T-helper 2 cell (primary cell): ENCODE measurements at regions not wholly inside any gene's neighbourhood (a gene's known extent, or its start where the extent isn't known, plus 50 kb on each side); places are given as distances from the start of the nearest gene placed in this dataset.
"Not testable (repeated sequence)": the region's sequence is repeated elsewhere in the genome, so short reads cannot be mapped to it uniquely, and the experiment has no call there.

ENCODE experiments used
- DNase-seq, 5 experiments: peaks; one replicate each; pipeline versions ENCODE4 v3.0.0 to v3.0.0-alpha.2; 2012 to 2022

DNA sequence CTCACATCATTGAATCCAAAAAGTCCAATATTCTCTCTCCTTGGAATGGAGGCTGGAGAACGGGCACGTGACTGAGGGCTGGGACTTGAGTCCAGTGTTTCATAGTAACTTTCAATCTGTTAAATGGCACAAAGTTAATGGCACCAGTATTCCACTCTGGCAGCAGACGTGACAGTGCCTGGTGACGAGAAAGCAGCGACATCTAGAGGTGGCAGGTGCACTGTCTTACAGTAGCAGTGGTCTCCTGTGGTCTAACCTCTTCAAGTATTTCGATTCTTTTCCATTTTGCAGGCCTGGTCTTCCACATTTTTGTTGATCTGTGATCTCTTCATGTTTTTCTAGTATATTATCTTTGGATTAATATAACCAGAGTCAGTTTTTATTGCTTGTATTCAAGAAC is 107.1 kb downstream of the OXSM start:
- peak in 1 of 5 experiments; percentile 10 for DNase-seq

DNA sequence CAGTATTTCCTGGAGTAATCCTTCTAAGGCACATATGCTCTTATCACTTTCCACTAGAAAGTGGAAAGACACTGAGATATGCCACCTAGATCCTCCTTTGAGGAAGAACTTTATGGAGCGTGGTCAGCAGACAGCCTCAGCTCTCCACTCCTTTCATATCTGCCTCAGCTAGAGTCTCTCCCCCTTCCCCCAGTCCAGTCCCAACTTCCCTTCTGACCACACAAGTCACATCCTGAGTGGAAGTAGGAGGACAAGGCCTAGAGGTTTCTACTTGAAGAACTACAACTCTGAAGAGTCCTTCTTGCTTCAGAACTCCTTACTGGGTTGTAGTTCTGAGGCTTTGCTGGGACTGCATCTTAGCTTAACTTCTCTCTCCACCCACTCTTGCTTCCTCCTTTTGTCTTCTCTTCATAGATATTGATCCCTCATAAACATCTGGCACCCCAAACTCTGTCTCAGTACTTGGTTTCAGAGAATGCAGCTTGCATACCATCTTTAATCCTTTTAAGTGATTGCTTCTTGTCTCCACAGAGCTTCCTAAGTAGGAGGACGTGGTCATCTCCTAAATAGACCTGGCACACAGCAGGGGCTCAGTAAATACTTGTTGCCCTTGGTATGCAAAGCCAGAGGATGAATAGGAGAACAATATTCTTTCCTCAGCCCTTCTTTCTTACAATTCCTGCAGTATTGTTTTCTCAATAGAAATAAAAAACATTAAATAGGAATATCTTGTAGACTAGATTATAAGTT is 109.6 kb downstream of the OXSM start:
- DNase-seq: no peak

DNA sequence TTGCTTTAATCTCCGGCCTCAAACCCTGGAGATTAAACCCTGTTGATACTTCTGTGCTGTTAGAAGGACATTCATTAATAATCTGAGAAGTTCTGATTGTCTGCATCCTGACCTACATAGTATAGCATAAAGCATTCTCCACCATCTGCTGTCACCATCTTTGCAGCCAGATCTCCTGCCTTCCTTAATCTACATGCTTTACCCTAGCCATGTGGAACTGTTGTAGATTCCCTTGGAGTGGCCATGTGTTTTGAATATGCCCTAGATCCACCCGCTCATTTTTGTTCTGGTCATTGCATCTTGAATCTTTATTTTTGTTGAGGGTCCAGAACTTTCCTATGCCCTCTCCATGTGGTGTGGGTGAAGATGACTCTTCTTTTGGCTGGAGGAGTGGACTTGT is 110.3 kb downstream of the OXSM start:
- no peak for DNase-seq

DNA sequence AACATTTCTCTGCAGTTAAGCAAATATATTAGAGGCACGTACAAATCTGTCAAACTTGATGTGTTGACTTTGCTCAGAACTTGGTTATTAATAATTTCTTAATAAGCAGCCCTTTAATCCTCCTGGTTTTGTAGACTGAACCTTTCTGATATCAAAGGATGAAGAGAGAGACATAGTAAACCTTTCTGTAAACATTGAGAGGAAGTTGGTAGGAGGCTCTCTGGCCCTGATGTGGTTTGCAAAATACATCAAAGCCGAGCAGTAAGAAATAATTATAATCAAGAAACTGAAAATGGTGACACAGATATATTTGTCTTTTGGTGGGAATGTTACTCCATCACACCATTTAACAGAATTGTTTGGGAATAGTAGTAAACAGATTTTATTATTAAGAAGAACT is 111.9 kb downstream of the OXSM start:
- peak in 1 of 5 experiments; percentile 12 for DNase-seq

DNA sequence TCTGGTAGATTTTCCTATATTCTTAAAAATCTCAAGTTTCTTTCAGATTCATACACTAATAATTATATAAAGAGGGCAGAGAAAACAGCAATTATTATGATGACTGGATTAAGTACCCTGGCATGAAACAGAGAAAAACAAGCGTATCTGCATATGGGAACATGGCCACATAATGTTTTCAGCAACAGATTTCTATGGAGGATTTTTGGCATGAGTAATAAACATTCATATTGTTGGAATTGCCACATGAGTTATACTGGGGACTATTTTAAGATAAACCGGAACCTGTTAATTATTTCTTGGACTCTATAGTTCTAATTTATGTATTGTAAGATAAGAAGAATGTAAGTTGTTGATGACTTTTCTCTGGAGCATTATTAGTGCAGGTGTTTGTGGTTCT is 112.7 kb downstream of the OXSM start:
- DNase-seq: no peak

DNA sequence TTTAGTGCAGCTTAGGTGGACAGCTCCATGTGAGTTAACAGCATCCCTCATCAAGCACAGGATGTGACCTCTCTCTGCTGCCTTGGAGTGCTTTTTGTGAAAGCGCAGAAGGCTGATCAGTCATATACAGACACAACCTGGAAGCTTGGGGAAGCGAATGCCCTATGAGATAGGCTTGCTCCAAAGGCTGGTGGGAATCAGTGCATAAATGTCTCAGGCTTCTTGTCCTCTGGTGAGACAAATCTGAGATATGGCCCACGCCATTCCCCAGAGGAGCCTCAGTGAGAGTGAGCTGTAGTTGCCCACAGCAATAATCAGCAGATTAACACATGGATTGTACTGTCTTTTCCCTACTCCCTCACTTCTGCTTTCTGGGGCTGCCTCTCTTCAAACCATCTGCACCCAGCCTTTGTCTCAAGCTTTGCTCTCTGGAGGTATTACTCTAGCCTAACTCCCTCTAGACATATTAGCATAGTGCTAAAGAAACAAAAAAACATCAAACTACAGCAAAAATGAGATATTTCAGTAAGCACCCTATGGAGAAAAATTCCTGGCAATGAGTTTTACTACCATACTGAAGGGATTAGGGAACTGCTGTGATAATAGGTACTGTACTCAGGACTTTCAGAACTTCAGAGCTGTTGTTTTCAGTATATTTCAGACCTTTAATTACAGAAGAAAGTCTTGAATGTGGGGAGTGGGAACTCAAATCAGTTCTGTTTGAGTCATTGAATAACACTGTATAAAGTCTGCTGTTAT is 113.7 kb downstream of the OXSM start:
- no peak for DNase-seq

DNA sequence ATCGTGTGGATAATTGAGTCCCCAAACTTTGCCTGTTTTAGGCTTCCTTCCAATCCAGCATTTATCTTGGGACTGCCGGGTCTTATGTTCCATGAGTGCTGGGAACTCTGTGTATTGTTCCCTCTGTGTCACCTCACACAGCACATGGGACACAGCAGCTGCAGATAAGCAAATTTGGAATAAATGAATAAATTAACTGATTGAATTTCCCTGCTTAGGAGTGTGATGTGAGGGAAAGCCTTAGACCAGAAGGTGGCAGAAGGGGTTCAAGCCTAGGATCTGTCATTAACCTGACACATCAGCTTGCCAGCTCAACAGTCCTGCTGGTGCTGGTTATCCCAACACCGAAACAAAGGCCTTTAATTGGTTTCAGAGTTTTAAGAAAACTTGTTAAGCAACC is 114.3 kb downstream of the OXSM start:
- DNase-seq: peak in 1 of 5 experiments; percentile 11

DNA sequence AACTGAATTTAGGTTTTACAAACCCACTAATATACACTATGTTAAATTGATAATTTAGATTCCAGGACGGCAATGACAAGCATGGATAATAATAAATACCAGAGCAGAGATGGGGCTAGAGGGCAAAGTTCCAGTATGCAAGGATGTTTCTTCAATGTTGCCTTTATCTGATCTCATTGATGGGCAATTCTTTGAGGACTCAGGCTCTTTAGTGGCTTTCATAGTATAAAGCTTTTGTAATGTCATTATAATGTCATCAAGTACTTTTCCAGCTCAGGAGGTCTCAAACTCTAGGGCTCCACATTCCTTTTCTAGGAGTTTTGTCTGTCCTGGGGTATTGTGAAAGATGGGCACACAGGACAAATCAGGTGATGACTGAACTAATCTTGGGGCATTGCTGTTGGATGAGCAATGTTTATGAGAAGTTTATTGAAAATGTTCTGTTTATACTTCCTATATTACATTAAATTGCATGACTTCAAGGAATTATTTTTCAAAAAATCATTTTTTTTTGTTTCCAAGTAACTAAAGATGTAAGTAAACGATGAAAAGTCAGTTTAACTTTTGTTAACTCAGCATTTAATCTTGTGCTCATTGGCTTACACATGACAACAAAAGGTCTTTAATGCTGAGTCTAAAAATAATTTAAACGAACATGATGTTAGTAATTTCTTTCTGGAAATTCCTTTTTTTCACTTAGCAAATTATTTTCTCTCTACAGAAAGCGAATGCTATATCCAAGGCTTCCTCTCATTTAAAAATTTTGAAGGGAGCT is 116.4 kb downstream of the OXSM start:
- DNase-seq: no peak

DNA sequence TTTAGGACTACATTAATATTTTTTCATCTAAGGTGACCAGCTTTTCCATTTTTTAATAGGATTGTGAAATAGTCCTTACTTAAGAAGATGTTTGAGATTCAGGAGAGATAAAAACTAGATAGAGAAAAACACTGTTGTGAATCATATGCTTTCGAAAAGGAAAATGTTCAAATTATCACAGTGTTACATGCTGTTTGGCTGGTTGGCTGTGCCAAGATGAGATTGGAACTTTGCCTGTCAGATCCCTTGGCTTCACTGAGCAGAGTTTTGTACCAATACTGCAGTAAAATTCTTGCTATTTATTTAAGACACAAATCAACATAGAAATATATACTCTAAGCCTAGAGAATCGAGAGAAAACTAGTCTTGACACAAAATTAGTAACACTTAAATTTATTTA is 117.2 kb downstream of the OXSM start:
- no peak for DNase-seq

DNA sequence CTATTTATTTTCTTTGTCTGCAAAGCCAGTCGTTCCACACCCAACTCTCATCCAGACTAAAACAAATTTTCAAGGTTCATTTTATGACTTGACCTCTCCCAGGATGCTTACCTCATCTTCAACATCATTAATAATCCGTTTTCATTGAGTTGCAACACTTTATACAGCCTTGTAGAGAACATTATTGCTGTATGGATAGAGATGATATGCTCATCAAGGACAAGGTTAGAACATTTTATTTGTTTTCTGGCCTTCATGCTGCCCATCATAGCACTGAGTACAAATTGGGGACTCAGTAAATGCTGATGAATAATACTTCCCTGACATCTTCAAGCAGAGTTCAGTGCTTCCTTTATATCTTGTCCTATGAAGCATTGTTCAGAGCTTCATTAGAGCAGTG is 120.2 kb downstream of the OXSM start:
- no peak for DNase-seq

DNA sequence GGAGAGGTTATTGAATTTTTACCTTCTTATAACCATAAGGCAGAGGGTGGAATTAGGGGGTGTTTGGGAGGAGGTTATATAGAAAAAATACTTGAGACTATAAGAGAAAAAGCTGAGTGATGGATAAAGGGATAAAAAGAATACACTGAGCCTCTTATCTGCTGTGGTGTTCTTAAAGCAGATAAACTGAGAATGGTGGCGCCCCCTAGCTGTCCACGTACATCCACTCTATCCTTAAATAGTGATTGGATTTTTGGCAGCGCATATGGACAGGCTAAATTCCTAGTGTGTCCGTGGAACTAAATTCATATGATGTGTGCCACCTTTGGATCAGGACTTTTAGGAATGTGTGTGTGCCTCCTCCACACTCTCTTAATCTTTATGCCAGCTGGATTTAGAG is 121.1 kb downstream of the OXSM start:
- DNase-seq: peak in 2 of 5 experiments; percentile 11 to 63

DNA sequence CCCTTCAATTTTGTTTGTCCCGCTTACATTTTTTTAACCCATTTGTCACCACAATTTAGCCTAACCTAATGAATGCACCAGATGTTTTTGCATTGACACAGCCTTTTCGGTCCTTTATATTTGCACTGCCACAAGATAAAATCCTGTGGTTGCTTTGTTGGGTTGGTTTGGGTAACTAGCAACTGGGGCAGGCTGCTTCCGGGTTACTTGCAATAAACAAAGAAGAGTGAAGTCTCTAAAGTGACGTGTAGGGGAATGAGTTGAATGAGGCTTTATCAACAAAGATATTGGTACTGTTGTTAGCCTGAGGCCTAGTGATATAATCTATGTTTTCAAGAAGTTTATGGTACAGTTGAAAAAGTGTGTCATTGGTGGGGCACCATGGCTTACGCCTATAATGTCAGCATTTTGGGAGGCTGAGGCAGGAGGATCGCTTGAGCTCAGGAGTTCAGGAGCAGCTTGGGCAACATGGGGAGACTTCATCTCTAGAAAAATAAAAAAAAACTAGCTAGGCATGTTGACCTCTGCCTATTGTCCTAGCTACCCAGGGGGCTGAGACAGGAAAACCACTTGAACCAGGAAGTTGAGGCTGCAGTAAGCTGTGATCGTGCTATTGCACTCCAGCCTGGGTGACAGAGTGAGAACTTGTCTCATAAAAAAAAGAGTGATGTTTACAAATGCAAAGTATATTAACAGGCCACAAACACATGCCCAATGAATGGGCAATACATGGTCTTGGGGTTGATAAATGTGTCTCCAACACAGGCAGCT is 121.8 kb downstream of the OXSM start:
- DNase-seq: peak in 3 of 5 experiments; percentile 7 to 93 (median 42)

DNA sequence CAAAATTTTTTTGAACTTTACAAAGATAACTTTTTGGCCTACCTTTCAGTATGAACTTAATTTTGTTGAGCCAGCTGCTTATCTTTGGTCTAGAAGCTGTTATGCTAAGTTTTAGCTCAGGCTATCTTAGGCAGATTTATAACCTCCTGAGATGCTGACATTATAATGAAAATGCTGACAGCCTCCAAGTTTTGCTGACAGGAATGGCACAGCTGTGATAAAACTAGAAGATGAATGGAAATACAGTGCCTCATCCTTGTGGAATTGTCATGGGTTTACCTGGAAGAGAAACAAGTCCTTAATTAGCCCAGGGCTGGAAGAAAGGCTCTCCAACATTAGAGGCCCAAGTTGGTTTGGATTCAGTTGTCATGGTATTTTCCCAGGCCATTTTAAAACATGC is 123.3 kb downstream of the OXSM start:
- no peak for DNase-seq

DNA sequence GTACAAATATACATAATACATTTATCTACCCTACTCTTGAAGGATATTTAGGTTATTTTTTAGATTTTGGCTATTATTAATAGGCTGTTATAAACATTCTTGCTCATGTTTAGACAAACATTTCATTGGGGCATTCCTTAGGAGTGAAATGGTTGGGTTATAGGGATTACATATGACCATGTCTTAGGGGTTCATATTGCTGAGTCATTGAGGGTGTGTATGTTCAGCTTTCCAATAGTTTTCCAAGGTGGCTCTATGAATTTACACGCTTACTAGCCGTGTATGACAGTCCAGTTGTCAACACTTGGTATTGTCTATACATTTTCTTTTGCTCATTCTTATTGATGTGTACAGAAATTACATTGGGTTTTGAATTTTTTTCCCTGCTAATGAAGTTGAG is 125.8 kb downstream of the OXSM start:
- no peak for DNase-seq

DNA sequence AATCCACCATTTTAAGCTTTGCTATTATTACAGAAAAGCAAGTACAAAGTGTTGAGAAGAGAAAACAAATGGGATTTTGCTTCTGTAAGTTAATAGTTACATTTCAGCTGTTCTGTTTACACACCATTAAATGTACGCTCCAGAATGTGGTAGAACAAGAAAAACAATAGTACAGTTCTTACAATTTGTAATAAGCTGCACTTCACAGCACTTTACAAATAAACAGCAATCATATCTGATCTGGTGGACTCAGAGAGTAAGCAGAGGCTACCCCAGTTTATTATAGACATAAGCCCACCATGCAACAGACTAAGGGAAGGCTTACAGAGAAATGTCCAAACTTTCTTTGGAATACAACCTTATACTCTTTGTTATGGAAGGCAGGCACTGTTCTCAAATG is 126.4 kb downstream of the OXSM start:
- DNase-seq: no peak

DNA sequence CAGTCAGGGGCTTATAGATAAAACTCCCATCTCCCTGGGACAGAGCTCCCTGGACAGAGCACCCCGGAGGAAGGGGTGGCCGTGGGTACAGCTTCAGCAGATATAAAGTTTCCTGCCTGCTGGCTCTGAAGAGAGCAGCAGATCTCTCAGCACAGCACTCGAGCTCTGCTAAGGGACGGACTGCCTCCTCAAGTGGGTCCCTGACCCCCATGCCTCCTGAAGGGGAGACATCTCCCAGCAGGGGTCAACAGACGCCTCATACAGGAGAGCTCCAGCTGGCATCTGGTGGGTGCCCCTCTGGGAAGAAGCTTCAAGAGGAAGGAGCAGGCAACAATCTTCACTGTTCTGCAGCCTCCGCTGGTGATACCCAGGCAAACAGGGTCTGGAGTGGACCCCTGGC is 142.1 kb downstream of the OXSM start:
- DNase-seq: not testable (repeated sequence)

DNA sequence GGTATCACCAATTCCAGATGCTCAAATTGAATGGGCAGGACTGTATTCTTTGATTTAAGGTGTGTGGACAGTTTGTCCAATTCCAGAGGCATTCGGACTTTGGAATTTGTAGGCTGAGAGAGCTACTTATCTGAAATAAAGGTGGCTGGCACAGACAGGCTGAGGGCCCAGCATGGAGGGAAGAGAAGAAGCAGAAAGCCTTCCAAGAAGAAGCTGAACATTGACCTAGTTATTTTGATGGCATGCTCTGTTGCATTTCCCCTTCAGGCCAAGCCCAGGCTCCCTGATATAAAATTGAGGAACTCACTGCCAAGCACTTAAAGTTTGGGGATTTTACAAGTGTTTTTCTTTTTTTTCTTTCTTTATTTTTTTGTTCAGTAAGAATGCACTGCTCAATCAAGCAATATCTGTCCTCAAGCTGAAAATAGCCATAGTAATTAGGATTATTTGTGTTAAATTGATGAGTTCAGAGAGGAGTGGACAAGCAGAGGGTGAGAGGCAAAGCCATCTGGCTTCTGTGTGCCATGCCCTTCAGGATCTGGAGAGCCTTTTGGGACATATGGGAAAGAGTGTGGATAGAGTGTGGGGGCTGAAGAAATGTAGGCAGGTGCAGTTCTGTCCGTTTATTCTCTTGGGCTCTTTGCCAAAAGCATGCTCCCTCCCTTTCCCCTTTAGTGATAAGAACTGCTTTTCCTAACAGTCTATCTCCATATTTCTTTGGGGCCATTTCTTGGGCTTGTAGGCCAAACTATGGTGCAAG is 148.9 kb downstream of the OXSM start:
- DNase-seq: no peak

DNA sequence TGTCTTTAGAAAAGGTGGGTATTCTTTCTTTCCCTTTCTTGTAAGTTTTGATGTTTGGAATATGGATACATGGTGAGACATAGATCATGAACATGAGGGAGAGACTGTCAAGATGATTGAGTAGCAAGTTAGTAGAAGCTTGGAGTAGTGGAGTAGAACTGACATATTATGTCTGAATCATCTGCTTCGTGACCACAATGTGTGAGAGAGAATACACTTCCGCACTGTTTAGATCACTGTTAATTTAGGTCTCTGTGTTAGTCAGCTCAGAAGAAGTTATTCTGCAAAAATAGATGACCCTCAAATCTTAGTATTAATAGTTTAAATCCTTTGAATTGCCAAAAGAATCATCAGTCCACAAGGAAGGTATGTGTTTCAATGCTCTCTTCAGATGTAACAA is 151.0 kb downstream of the OXSM start:
- no peak for DNase-seq

DNA sequence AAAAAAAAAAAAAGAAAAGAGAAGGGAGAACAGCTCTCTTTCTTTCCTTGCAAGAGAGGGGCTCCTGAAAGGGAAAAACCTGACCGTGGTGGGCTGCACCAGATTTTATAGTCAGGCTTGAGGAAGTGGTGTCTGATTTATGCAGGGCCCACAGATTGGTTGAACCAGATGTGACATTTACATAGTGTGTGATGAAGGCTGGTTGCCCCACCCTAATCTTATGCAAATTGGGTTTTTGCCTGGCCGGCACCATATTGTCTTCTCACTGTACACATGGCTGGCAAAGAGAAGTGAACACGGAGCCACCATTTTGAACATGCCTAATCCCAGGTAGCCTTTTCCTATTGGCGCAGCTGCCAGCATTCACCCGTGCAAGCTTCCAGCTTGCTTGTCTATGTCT is 154.4 kb downstream of the OXSM start:
- DNase-seq: no peak

DNA sequence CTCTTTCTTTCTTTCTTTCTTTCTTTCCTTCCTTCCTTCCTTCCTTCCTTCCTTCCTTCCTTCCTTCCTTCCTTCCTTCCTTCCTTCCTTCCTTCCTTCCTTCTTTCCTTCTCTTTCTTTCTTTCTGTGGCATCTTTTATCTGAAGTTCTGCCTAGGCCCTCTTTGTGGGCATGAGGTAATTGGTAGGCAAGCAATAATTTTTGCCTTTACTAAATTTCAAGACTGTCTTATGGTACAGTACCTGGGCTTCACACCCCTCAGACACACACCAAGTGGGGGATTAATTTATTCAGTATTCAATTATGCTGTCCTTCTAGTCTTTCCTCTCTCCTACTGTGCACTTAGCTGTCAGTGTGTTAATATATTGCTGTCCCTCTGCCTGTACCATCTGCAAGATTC is 155.5 kb downstream of the OXSM start:
- DNase-seq: no peak

DNA sequence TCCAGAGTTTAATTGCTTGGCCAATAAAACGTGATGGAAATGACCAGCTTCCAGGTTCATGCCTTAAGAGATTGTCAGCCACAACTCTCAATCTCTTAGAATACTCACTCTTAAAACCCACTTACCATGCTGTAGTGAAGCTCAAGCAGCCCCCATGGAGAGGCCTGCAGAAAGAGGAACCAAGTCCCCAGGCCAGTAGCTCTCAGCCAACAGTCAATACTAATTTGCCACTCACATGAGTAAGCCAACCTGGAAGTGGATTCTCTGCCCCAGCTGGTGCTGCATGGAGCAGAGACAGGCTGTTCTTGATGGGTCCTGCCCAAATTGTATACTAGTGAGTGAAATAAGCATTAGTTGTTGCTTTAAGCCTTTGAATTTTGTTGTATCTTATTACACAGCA is 155.9 kb downstream of the OXSM start:
- DNase-seq: no peak

DNA sequence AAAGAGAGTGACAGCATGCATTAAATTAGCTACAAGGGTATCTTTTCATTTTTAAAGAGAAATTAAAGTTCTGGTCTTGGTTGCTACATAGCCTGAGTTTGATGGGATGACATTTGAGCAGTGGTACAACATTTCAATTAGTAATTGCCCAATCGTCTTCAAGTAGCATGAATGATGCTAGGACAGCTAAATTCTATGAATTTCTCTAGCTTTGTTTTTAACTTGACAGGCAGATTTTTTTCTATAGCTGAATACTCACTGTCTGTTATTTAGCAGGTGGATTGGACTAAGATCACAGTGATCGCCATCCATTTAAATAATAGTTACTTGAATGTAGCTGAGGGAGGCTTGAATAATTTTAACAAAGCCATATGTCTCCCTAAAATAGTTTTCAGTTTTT is 162.2 kb downstream of the OXSM start:
- DNase-seq: no peak
